Parathyroid adenoma (tissue), 2 donors: ENCODE measurements at regions not wholly inside any gene's neighbourhood (a gene's known extent, or its start where the extent isn't known, plus 50 kb on each side); places are given as distances from the start of the nearest gene placed in this dataset.

Experiments used
- H2AFZ ChIP-seq: fragments of 300-600 bp; sonication (generic); one replicate; pipeline ENCODE4 v1.7.0; 2017; ENCODE audit warnings: antibody characterized with exemption, mild to moderate bottlenecking
- H3K27ac ChIP-seq: fragments of 300-600 bp; sonication (generic); one replicate; pipeline ENCODE4 v1.7.0; 2017
- H3K27me3 ChIP-seq: fragments of 300-600 bp; sonication (generic); one replicate; pipeline ENCODE4 v1.7.0; 2017; ENCODE audit warnings: low read length; ENCODE audit not compliant: control insufficient read depth, insufficient read depth
- H3K36me3 ChIP-seq: fragments of 300-600 bp; sonication (generic); one replicate; pipeline ENCODE4 v1.7.0; 2017; ENCODE audit warnings: low read length; ENCODE audit not compliant: control insufficient read depth, insufficient read depth
- H3K4me1 ChIP-seq: fragments of 300-600 bp; sonication (generic); one replicate; pipeline ENCODE4 v1.7.0; 2017; ENCODE audit warnings: control low read depth
- H3K4me2 ChIP-seq: fragments of 300-600 bp; sonication (generic); one replicate; pipeline ENCODE4 v1.7.0; 2017; ENCODE audit warnings: low read length
- H3K4me3 ChIP-seq: fragments of 300-600 bp; sonication (generic); one replicate; pipeline ENCODE4 v1.7.0; 2017; ENCODE audit warnings: low read depth, low read length
- H3K79me2 ChIP-seq: fragments of 300-600 bp; sonication (generic); one replicate; pipeline ENCODE4 v1.7.0; 2017; ENCODE audit warnings: control low read depth
- H3K9ac ChIP-seq: fragments of 300-600 bp; sonication (generic); one replicate; pipeline ENCODE4 v1.7.0; 2017; ENCODE audit warnings: mild to moderate bottlenecking
- H3K9me3 ChIP-seq: fragments of 300-600 bp; sonication (generic); one replicate; pipeline ENCODE4 v1.7.0; 2017; ENCODE audit warnings: low read length; ENCODE audit not compliant: control insufficient read depth
- CTCF ChIP-seq: fragments of 300-600 bp; sonication (generic); IDR thresholded peaks from one replicate; pipeline ENCODE4 v1.7.0; 2017; ENCODE audit warnings: antibody characterized with exemption, mild to moderate bottlenecking
- donor health status: primary hyperparathyroidism.

GRCh38 chr5:164058621-164059020 is 553.2 kb downstream of the MAT2B start:
- no peak for TF ChIP-seq CTCF
- Histone ChIP-seq H3K4me1 (no peaks in the 10 kb centered on the region), H3K9ac (no peak overlapping the region), H3K79me2 (no peaks in the 10 kb centered on the region), H3K4me3 (no peak overlapping the region), H2AFZ (no peak overlapping the region), H3K9me3 (no peaks in the 10 kb centered on the region), H3K36me3 (no peaks in the 10 kb centered on the region), H3K4me2 (no peak overlapping the region), H3K27me3 (no peaks in the 10 kb centered on the region), H3K27ac (no peak overlapping the region)

- Histone ChIP-seq H3K27ac (no peak overlapping the region), H3K27me3 (no peaks in the 10 kb centered on the region)
- TF ChIP-seq CTCF = no peak
Measured at GRCh38 chr5:164059471-164059870, 554.1 kb downstream of the MAT2B start.

GRCh38 chr5:164060786-164061355 is 555.5 kb downstream of the MAT2B start:
- Histone ChIP-seq H2AFZ (no peak overlapping the region), H3K4me3 (no peak overlapping the region), H3K4me1 (no peaks in the 10 kb centered on the region), H3K27ac (no peak overlapping the region), H3K9me3 (no peaks in the 10 kb centered on the region), H3K4me2 (no peak overlapping the region), H3K36me3 (no peaks in the 10 kb centered on the region), H3K9ac (no peak overlapping the region), H3K27me3 (no peaks in the 10 kb centered on the region), H3K79me2 (no peaks in the 10 kb centered on the region)
- no peak for TF ChIP-seq CTCF

More at GRCh38 chr5:164059471-164059870, 554.1 kb downstream of the MAT2B start:
- no peaks in the 10 kb centered on the region for H3K9me3 ChIP-seq
- H3K79me2 ChIP-seq = no peaks in the 10 kb centered on the region
- no peak overlapping the region for H3K4me2 ChIP-seq
- no peak overlapping the region for H3K4me3 ChIP-seq
- H3K4me1 ChIP-seq = no peaks in the 10 kb centered on the region
- no peaks in the 10 kb centered on the region for H3K36me3 ChIP-seq
- H2AFZ ChIP-seq = no peak overlapping the region
- H3K9ac ChIP-seq = no peak overlapping the region

GRCh38 chr5:164062304-164062703 is 556.9 kb downstream of the MAT2B start:
- Histone ChIP-seq H3K79me2 (no peaks in the 10 kb centered on the region), H3K9me3 (no peaks in the 10 kb centered on the region), H3K9ac (no peak overlapping the region), H2AFZ (no peak overlapping the region), H3K4me1 (no peaks in the 10 kb centered on the region), H3K27ac (no peak overlapping the region), H3K27me3 (no peaks in the 10 kb centered on the region), H3K4me3 (no peak overlapping the region), H3K36me3 (no peaks in the 10 kb centered on the region), H3K4me2 (no peak overlapping the region)
- TF ChIP-seq CTCF = no peak

GRCh38 chr5:164065266-164065665 is 559.8 kb downstream of the MAT2B start:
- Histone ChIP-seq H3K27me3 (no peaks in the 10 kb centered on the region), H3K36me3 (no peaks in the 10 kb centered on the region), H3K27ac (no peak overlapping the region), H3K9me3 (no peaks in the 10 kb centered on the region), H3K9ac (no peak overlapping the region), H3K79me2 (no peaks in the 10 kb centered on the region), H3K4me1 (no peaks in the 10 kb centered on the region), H3K4me2 (no peak overlapping the region), H3K4me3 (no peak overlapping the region), H2AFZ (no peak overlapping the region)
- no peak for TF ChIP-seq CTCF
